ENCODE measurements at regions not wholly inside any gene's neighbourhood (a gene's known extent, or its start where the extent isn't known, plus 50 kb on each side); places are given as distances from the start of the nearest gene placed in this dataset.
A peak's percentile ranks its signal among the peaks of the same experiment; 100 is the strongest.

DNA sequence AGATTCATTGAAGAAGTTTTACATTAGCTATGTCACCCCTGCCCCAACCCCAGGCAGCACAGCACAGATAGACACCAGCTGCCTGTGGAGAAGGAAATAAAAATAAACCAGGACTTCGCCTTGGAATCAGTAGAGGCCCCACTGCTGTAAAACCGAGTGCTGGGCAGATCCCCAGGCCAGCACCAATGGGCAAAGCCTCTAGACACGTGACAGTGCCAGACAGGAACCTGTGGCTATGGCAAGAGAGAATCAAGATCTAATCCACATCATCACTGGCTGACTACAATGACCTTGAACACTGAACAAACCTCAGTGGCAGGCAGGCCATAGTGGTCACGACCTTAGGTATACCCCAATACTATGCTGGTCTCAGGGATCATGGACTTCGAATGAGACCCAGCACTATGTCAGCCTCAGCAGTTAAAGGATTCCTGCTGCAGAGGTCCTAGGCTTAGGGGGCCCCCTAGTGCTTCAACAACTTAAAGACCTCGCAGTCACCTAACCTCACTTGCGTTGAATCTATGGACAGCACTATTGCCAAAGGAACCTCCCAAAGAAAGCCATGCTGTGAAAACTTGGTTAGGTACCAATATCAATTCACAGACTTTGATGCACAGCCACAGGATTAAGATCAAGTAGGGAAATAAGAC is 2118.6 kb upstream of the C9orf72 start:
- peak; percentile 28 for TF ChIP-seq CTCF (IDR thresholded peaks at IDR 0.05; ENCODE audit: low read length)
- no peak for TF ChIP-seq EZH2phosphoT487 (IDR thresholded peaks at IDR 0.05; ENCODE audit: low read length)
